ENCODE measurements at regions not wholly inside any gene's neighbourhood (a gene's known extent, or its start where the extent isn't known, plus 50 kb on each side); places are given as distances from the start of the nearest gene placed in this dataset.
"Not testable (repeated sequence)": the region's sequence is repeated elsewhere in the genome, so short reads cannot be mapped to it uniquely, and the experiment has no call there.

DNA sequence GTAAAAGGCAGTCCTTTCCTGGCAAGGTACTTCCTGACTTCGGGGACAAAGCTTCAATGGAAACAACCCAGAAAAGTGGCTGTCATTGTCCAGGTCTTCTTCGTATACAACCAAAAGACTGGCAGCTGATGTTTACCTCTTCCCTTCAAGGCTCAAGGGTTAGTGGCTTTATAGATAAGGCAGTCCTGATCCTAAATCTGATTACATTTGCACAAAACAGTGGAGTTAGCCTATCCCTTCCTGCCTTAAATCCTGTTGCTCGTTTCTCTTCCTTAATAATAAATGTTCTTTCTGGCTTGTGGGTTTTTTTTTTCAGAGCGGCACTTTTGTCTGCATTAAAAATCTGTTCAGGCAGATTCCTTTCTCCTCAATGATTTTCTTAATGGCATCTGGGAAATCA lies 169.3 kb upstream of the KCTD3 start:
- in situ Hi-C loops (cut with HindIII; ENCODE audit: low sequenced_read_pairs): no loop called here

DNA sequence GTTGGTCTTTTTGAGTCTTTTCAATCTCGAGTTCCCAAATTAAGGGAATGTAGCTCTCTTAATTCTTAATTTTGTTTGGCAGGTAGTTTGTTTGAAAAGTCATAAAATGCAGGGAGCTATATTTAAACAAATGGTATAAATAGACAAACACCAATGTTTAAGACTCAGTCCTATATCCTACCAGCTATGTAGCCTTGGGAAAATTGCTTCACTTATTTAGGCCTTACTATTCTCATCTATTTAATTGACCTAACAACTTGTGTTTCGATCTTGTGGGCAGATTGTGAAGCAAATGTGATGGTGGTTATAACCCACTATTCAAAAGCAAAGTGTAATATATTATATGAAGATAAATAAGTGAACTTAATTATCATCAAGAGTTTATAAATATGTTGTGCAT lies 167.3 kb upstream of the KCTD3 start:
- no peak for DNase-seq (ENCODE audit: low spot score)
- in situ Hi-C loops (cut with HindIII; ENCODE audit: low sequenced_read_pairs): no loop called here

More for the DNA sequence above, 169.3 kb upstream of the KCTD3 start:
- DNase-seq (ENCODE audit: low spot score): no peak

DNA sequence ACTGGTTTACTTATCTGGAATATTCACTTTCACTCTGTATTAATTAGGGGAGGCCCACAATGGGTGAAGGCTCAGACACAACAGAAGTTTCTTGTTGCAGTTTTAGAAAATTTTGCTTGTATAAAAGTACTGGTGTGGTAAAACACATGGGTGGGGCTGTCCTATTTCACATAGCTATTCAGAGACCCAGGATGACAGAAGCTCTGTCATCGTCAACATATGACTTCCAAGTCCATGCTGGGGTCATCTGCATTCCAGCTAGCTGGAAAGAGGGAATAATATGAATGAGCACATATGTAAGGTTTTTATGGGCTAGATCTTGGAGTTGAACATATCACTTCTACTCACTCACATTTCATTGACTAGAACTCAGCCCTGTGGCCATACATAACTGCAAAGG lies 166.4 kb upstream of the KCTD3 start:
- in situ Hi-C loops (cut with HindIII; ENCODE audit: low sequenced_read_pairs): no loop called here

DNA sequence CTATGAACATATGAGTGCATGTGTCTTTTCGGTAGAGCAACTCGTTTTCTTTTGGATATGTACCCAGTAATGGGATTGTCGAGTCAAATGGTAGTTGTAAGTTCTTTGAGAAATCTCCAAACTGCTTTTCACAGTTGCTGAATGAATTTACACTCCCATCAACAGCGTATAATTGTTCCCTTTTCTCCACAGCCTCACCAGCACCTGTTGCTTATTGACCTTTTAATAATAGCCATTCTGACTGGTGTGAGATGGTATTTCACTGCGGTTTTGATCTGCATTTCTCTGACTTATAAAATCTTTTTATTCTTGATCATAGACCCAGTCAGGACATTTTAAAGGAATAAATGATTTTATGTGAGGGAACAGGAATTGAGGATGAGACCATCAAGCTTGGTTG lies 165.0 kb upstream of the KCTD3 start:
- DNase-seq (ENCODE audit: low spot score): no peak
- in situ Hi-C loops (cut with HindIII; ENCODE audit: low sequenced_read_pairs): no loop called here

More for the DNA sequence above, 166.4 kb upstream of the KCTD3 start:
- no peak for DNase-seq (ENCODE audit: low spot score)

DNA sequence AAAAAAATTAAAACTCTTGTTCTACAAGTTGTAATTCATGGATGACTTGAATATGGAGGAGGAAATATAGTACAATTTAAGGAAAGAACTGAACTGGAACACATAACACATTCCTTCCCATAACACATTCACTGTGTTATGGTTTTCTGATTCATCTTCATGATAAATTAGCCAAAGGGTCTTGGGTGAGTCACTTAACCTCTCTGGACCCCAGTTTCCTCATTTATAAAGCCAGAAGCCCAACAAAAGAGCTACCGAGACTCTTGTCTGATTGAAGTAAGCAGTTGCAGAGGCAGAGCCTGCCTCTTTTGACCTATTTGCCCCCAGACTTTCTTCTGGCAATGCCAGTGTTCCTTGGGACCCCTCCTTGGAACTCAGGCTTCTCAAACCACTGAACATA lies 161.9 kb upstream of the KCTD3 start:
- no peak for DNase-seq (ENCODE audit: low spot score)
- in situ Hi-C loops (cut with HindIII; ENCODE audit: low sequenced_read_pairs): no loop called here

DNA sequence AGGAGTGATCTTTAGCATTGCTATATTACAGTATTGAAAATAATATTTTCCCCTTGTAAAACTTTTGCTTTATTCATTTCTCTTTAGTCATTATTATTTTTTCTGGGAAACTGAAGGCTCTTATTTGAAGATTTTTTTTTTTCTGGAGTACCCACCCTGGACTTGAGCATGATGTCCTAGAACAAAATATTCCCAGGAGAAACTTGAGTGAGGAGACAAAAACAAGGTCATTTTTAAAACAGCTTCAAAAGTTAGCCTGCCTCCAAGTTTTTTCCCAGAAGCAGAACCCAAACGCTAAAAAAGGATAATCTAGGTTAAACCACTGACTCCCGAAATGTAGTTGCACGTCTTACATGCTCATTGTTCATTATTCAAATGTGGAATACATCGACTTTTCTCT lies 160.2 kb upstream of the KCTD3 start:
- no peak for DNase-seq (ENCODE audit: low spot score)
- in situ Hi-C loops (cut with HindIII; ENCODE audit: low sequenced_read_pairs): no loop called here

DNA sequence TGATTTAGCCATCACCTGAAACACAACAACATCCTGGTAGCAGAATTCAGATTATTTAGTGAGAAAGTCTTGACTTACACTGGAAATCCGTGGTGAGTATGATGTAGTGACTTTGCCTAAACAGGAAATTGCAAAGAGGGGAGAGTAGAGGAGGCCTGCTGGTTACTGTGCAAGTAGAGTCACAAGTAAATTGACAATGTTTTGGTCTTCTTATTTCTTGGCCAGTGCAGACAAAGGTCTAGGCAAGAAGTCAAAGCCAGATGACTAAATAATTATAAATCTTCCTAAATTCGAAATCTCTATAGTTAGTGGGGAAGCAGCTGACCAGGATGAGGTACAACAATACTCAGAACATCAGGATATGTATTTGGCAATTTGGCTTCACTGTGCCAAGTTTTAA lies 159.5 kb upstream of the KCTD3 start:
- in situ Hi-C loops (cut with HindIII; ENCODE audit: low sequenced_read_pairs): no loop called here
- DNase-seq (ENCODE audit: low spot score): no peak

DNA sequence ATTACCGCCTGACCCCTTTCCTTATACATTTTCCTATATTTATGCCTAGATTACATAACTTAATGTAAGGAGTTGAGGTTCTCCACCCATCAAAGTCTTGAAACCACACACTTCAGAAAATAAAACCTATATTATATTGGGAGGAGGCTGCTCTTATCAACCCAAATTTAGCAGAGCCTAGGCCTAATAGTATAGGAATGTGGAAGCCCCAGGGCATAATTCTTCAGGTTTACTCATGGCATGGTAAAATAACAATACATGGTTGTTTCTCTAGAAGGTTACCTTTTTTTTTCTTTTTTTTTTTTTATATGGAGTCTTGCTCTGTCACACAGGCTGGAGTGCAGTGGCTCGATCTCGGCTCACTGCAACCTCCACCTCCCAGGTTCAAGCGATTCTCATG lies 157.6 kb upstream of the KCTD3 start:
- DNase-seq (ENCODE audit: low spot score); in situ Hi-C loops (cut with HindIII; ENCODE audit: low sequenced_read_pairs): not testable (repeated sequence)

DNA sequence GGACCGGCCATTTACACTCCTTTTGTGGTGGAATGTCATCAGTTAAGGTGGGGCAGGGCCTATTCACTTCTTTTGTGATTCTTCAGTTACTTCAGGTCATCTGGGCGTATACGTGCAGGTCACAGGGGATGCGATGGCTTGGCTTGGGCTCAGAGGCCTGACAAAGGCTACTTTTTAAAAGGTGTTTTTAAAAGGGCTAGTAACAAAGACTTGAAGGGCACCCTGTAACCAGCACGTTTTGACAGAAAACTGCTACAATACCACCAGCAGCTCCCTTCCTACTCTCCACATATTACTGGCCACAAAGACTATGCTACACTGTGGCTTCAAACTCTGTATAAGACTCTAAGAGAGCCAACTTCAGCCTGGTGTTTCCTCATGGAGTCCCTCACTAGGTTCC lies 151.6 kb upstream of the KCTD3 start:
- in situ Hi-C loops (cut with HindIII; ENCODE audit: low sequenced_read_pairs); DNase-seq (ENCODE audit: low spot score): not testable (repeated sequence)

DNA sequence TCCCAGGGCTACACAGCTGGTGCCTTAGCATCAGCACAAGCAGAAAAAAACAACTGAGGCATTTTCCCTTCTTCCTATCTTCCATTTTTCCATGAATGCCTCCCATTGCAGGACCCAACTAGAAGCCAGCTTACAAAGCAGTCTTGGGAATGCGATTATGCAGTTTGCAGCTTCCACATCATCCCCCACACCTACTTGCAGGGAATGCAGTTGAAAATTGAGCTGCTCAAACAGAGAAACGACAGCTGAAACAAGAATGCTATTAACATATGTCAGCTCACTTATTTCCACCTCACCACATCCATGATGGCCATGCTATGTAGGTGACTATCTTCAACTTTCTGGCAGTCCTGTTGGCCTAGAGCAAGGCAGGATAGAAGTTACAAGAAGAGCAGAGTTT lies 150.6 kb upstream of the KCTD3 start:
- DNase-seq (ENCODE audit: low spot score): no peak
- in situ Hi-C loops (cut with HindIII; ENCODE audit: low sequenced_read_pairs): no loop called here

DNA sequence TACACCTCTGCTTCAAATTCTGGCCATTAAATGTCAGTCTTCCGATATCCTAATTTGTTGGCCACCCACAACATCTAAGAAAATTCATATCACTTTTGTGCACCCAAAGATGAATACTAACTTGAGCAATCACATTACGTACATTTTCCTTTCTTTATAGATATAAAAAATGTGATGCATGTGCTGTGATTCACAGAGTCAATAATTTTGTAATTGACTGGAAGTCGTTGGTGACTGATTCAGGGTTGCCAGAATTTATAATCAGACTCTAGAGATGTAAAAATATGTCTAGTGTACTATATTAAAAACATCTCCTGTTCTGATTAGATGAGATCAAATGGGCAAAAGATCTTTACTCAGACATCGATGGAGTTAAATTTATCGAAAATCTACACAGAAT lies 150.0 kb upstream of the KCTD3 start:
- in situ Hi-C loops (cut with HindIII; ENCODE audit: low sequenced_read_pairs): no loop called here
- no peak for DNase-seq (ENCODE audit: low spot score)

DNA sequence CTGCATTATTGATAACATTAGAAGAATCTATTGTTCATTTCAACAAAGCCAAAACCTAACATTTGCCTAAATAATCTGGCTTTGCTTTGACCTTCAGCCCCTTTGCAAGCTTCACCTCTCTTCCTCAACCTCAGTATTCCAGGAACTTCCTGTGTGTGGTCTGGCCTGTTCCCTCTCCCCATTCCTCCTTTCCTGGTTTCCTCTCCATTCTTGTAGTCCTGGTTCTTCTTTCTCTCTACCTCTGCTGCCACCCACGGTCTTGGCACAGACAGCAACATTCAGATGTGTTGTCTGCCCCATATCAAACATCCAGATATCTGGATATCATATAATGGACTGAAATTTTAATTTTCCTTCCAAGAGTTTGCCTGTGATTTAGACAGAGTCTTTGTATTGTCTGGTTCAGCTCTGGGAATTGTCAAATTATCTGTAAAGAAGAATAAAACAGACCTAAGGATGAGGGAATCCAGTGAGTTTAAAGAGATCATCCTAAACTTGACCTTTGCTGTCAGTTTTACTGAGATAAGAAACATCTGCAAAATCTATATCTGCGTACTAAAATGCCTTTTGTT lies 148.1 kb upstream of the KCTD3 start:
- DNase-seq (ENCODE audit: low spot score): no peak

DNA sequence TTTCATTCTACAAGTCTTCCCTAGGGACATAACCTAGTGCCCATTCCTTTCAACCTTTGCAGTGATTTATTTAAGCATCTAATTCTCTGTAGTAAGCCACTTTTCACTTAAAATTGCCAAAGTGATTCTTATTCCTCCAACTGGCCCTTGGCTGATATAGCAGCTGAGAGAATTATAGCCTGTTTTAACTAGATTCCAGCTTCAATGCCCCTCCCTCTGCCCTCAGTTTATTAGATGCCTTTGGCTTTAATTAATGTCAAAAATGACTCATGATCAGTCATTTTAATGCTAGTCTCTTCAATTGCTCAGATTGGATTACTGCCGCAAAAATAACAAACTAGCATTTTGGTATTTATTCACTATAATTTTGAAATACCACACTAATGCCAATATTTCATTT lies 145.4 kb upstream of the KCTD3 start:
- in situ Hi-C loops (cut with HindIII; ENCODE audit: low sequenced_read_pairs): no loop called here
- DNase-seq (ENCODE audit: low spot score): no peak

More for the DNA sequence above, 148.1 kb upstream of the KCTD3 start:
- in situ Hi-C loops (cut with HindIII; ENCODE audit: low sequenced_read_pairs): no loop called here

DNA sequence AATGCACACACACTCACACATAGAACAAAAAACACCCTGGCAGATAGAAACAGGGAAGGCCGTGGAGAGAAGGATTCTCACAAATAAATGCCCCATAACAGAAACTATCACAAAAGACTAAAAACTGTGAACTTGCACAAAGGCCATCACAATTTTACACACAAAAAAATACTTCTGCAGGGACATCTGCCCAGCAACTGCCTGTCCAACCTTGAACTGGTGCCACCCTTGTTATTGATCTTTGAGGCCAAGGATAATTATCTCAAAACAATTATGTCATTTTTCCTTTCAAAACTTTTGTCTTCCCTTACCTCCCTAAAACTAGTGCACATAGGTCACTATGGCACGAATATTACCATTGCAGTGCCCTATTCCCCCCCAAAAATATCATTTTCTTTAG lies 143.8 kb upstream of the KCTD3 start:
- DNase-seq (ENCODE audit: low spot score): no peak
- in situ Hi-C loops (cut with HindIII; ENCODE audit: low sequenced_read_pairs): no loop called here

DNA sequence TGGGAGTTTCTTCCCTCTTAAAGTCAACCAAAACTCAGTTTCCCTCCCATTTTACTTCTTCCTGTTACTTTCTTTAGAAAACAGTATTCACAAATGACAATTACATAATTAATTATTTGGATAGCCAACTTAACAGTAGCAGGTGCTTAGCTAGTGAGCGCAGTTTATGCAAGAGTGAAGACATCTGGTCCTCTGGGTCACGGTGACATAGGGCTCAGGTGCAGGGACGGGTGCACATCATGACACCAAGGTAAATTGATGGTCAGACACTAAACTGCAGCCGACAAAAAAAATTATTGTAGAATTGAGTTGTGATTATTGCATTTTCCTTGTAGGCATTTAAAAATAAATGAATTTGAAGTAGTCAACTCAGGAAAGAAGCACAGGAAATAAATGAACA lies 142.0 kb upstream of the KCTD3 start:
- in situ Hi-C loops (cut with HindIII; ENCODE audit: low sequenced_read_pairs): no loop called here
- no peak for DNase-seq (ENCODE audit: low spot score)

DNA sequence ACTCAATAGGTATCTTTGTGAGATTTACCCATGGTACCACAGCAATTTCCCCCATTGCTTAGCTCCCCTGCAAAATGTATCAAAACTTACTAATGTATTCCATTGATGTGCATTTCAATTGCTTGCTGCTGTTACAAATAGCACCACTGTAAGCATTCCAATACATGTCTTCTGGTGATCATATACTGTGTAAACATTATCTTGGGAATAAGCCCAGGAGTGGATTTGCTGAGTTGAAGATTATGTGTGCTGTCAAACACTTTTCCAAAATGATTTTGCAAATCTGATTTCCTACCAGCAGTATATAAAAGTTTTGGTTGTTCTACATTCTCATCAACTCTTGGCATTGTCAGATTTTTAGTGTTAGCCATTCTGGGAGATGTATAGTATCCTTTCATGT lies 141.0 kb upstream of the KCTD3 start:
- DNase-seq (ENCODE audit: low spot score): no peak
- in situ Hi-C loops (cut with HindIII; ENCODE audit: low sequenced_read_pairs): no loop called here

DNA sequence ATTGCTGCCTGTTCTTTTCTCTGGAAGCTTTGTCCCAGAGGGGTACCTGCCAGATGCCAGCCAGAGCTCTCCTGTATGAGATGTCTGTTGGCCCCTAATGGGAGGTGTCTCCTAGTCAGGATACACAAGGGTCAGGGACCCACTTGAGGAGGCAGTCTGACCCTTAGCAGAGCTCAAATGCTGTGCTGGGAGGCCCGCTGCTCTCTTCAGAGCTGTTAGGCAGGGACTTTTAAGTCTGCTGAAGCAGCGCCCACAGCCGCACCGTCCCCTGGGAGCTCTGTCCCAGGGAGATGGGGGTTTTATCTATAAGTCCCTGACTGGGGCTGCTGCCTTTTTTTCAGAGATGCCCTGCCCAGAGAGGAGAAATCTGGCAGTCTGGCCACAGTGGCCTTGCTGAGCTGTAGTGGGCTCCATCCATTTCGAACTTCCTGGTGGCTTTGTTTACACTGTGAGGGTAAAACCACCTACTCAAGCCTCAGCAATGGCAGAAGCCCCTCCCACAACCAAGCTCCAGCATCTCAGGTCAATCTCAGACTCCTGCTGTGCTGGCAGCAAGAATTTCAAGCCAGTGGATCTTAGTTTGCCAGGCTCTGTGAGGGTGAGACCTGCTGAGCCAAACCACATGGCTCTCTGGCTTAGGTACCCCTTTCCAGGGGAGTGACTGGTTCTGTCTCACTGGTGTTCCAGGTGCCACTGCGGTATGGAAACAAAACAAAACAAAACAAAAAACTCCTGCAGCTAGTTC lies 134.4 kb upstream of the KCTD3 start:
- in situ Hi-C loops (cut with HindIII; ENCODE audit: low sequenced_read_pairs); DNase-seq (ENCODE audit: low spot score): not testable (repeated sequence)

DNA sequence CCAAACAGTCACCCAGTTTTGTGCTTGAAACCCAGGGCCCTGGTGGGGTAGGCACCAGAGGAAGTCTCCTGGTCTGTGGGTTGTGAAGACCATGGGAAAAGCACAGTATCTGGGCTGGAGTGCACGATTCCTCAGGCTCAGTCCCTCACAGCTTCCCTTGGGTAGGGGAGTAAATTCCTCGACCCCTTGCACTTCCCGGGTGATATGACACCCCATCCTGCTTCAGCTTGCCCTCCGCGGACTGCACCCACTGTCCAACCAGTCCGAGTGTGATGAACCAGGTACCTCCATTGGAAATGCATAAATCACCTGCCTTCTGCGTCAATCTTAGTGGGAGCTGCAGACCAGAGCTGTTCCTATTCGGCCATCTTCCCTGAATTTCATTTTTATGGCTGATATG lies 133.9 kb upstream of the KCTD3 start:
- DNase-seq (ENCODE audit: low spot score): no peak
- in situ Hi-C loops (cut with HindIII; ENCODE audit: low sequenced_read_pairs): no loop called here

DNA sequence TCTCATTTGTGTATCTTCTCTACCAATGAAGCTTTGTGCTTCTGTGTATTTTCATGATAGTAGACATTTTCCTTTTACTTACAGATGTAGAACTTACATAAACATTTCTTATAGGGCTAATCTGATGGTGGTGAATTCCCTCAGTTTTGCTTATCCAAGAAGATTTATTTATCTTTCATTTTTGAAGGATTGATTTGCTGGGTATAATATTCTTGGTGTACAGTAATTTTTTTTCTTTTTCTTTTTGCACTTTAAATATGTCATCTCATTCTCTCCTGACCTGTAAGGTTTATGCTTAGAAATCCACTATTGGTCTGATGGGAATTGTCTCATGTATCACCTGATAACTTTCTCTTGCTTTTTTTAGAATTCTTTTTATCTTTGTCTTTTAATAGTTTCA lies 127.6 kb upstream of the KCTD3 start:
- in situ Hi-C loops (cut with HindIII; ENCODE audit: low sequenced_read_pairs): no loop called here
- no peak for DNase-seq (ENCODE audit: low spot score)

DNA sequence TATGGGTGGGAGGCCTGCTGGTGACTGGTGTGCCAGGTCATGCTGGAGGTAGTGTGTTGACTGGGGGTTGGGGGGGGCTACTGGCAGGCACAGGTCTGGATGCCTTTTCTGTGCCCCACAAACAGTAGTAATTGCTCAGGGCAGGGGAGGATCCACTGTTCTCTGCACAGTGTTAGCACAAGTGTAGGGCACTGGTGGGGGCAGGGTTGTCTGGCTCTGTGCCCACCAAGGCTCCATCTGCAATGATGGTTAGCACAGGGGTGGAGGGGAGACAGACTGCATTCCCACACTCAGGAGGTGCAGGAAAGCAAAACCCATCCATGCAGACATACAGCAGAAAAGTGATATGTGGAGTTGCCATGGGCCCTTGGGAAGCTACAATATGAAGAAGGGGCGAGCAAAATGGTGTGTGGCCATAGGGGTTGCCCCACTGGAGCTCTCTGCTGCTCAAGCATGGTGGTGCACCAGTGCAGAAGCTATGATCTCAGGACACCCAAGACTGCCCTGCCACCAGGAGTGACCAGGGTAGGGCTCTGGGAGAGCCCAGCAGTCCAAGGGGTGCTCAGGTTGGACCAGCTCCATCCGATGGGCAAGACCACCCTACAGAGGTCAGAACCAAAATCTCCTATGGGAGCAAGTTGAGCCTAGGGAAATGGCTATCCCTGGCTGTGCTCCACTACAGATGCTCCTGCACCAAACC lies 122.2 kb upstream of the KCTD3 start:
- no peak for DNase-seq (ENCODE audit: low spot score)
- in situ Hi-C loops (cut with HindIII; ENCODE audit: low sequenced_read_pairs): no loop called here

DNA sequence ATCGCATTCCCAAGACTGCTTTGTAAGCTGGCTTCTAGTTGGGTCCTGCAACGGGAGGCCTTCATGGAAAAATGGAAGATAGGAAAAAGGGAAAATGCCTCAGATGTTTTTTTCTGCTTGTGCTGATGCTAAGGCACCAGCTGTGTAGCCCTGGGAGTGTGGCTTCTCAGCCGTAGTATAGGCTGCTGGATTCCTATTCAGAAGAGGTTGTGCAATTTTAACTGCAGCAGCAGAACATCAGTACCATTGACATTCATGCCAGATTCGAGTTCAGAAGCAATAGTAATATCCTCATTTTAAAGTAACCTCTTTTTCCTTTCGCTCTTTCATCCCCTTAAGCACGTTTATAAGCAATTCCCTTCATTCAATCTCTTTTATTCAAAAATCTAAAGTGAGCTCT lies 119.1 kb upstream of the KCTD3 start:
- in situ Hi-C loops (cut with HindIII; ENCODE audit: low sequenced_read_pairs); DNase-seq (ENCODE audit: low spot score): not testable (repeated sequence)

Measured in G401 (cell line).